Neural progenitor cell (in vitro differentiated cells): ENCODE measurements at regions not wholly inside any gene's neighbourhood (a gene's known extent, or its start where the extent isn't known, plus 50 kb on each side); places are given as distances from the start of the nearest gene placed in this dataset.

Experiments used
- CTCF ChIP-seq: fragments of 200-600 bp; sonication (generic); IDR thresholded peaks from 2 replicates; pipeline ENCODE4 v1.5.1; 2017; ENCODE audit warnings: antibody characterized with exemption, mild to moderate bottlenecking
- EZH2 ChIP-seq: fragments of 200-600 bp; sonication (generic); IDR thresholded peaks from 2 replicates; pipeline ENCODE4 v1.6.1; 2017; ENCODE audit warnings: antibody characterized with exemption, mild to moderate bottlenecking, moderate library complexity

- TF ChIP-seq CTCF (no peak), EZH2 (no peak)
Observed at GRCh38 chr15:25061808-25062550, 107.2 kb downstream of the SNRPN start.
